GM12878 (cell line): ENCODE measurements at regions not wholly inside any gene's neighbourhood (a gene's known extent, or its start where the extent isn't known, plus 50 kb on each side); places are given as distances from the start of the nearest gene placed in this dataset.
A peak's percentile ranks its signal among the peaks of the same experiment; 100 is the strongest.

Experiments used
- ATAC-seq: fragments of 200-7000 bp; cut with Tn5 transposase; 3 replicates; pipeline ENCODE4 v1.9.1; 2020; ENCODE audit warnings: mild to moderate bottlenecking, moderate library complexity
- BruUV-seq: library from RNA; stranded (reverse); fragments of 400-500 nt; replicated peaks from 2 replicates; lab custom pipeline; 2021; lab: Mats Ljungman, UMichigan
- CTCF ChIA-PET: fragments of 300-600 bp; sonication (Branson Sonifier 250); formaldehyde crosslinking; extraction: SDS; loops from one replicate; lab custom pipeline; 2021; ENCODE audit warnings: inconsistent platforms; lab: Yijun Ruan, JAX
- POLR2A ChIA-PET: fragments of 350-600 bp; formaldehyde crosslinking; extraction: SDS; loops from one replicate; lab custom pipeline; 2021; ENCODE audit warnings: inconsistent platforms; lab: Charles Lee
- RAD21 ChIA-PET: fragments of 300-600 bp; sonication (Branson Sonifier 250); formaldehyde crosslinking; loops from one replicate; lab custom pipeline; 2023; ENCODE audit warnings: antibody characterized with exemption; ENCODE audit not compliant: unreplicated experiment; lab: Charles Lee
- SMC1A ChIA-PET: fragments of 300-600 bp; sonication (Branson Sonifier 250); formaldehyde crosslinking; loops from one replicate; lab custom pipeline; 2023; ENCODE audit not compliant: unreplicated experiment, uncharacterized antibody; lab: Charles Lee
- DNase-seq: peaks from one replicate; pipeline ENCODE4 v3.0.0-alpha.2; 2011; ENCODE audit warnings: low read depth, low spot score
- FAIRE-seq: peaks from 3 replicates; lab custom pipeline; 2011; peaks lifted over from hg19 to GRCh38; lab: Jason Lieb, UNC
- H2AFZ ChIP-seq: 2 replicates; pipeline ENCODE4 v1.6.0; 2011; ENCODE audit warnings: low read depth, low read length, control low read depth; ENCODE audit not compliant: control insufficient read depth
- H3K27ac ChIP-seq: 2 replicates; pipeline ENCODE4 v1.5.1; 2011; ENCODE audit warnings: control low read depth; ENCODE audit not compliant: control insufficient read depth, insufficient read depth
- H3K27me3 ChIP-seq, 2 experiments: replicated peaks in 1 of 2; 2 replicates each; pipeline versions ENCODE4 v1.6.0 to v1.6.1; 2011; ENCODE audit warnings: low read length in 1 of 2; ENCODE audit not compliant: control insufficient read depth in 2 of 2, insufficient read depth in 2 of 2
- H3K36me3 ChIP-seq, 2 experiments: 2 replicates each; pipeline ENCODE4 v1.5.1; 2011; ENCODE audit warnings: low read length in 1 of 2; ENCODE audit not compliant: control insufficient read depth in 2 of 2, insufficient read depth in 2 of 2
- H3K4me1 ChIP-seq: 2 replicates; pipeline ENCODE4 v1.6.1; 2011; ENCODE audit warnings: mild to moderate bottlenecking, low read length, moderate library complexity, mixed read lengths; ENCODE audit not compliant: control insufficient read depth, insufficient read depth
- H3K4me2 ChIP-seq: 2 replicates; pipeline ENCODE4 v1.6.0; 2011; ENCODE audit warnings: control low read depth; ENCODE audit not compliant: control insufficient read depth, insufficient read depth
- H3K4me3 ChIP-seq: fragments of 200-600 bp; sonication (generic); 2 replicates; pipeline ENCODE4 v1.5.1; 2016
- H3K79me2 ChIP-seq: 2 replicates; pipeline ENCODE4 v1.6.0; 2011; ENCODE audit warnings: low read length; ENCODE audit not compliant: control insufficient read depth, insufficient read depth
- H3K9ac ChIP-seq: 2 replicates; pipeline ENCODE4 v1.8.0; 2011; ENCODE audit warnings: low read length, control low read depth, mixed read lengths; ENCODE audit not compliant: control insufficient read depth, insufficient read depth
- H3K9me3 ChIP-seq: replicated peaks from 3 replicates; pipeline ENCODE4 v1.5.1; 2011; ENCODE audit warnings: mild to moderate bottlenecking, low read length; ENCODE audit not compliant: control insufficient read depth, insufficient read depth
- H4K20me1 ChIP-seq: 2 replicates; pipeline ENCODE4 v1.6.0; 2011; ENCODE audit not compliant: control insufficient read depth, insufficient read depth
- CBFB ChIP-seq: IDR thresholded peaks from 2 replicates; pipeline ENCODE4 v1.6.1; 2016; ENCODE audit warnings: antibody characterized with exemption, low read depth
- ESRRA ChIP-seq: IDR thresholded peaks from 2 replicates; pipeline ENCODE4 v1.6.1; 2012; ENCODE audit warnings: mild to moderate bottlenecking, low read length, improper control_type of control experiment
- FOXM1 ChIP-seq: IDR thresholded peaks from 2 replicates; pipeline ENCODE4 v1.6.1; 2012; ENCODE audit warnings: low read depth, mild to moderate bottlenecking, inconsistent platforms, low read length, moderate library complexity
- HDAC6 ChIP-seq: fragments of 200-600 bp; sonication (generic); IDR thresholded peaks from one replicate; pipeline ENCODE4 v1.8.0; 2017; ENCODE audit warnings: antibody characterized with exemption; ENCODE audit not compliant: unreplicated experiment
- NBN ChIP-seq: fragments of 450-650 bp; IDR thresholded peaks from 2 replicates; pipeline ENCODE4 v1.6.1; 2016
- RAD21 ChIP-seq: IDR thresholded peaks from 2 replicates; pipeline ENCODE4 v1.6.1; 2011; ENCODE audit warnings: mild to moderate bottlenecking, low read depth, low read length, moderate library complexity; ENCODE audit not compliant: insufficient read depth
- ZBED1 ChIP-seq: IDR thresholded peaks from 2 replicates; pipeline ENCODE4 v1.6.1; 2016; ENCODE audit warnings: borderline replicate concordance
- WGBS: methylation state at CpG from one replicate; pipeline ENCODE4 v1.1.6; 2016; ENCODE audit warnings: low lambda C conversion rate; ENCODE audit not compliant: insufficient replicate concordance, insufficient coverage; ENCODE audit errors: missing lambda C conversion rate; 5-methylcytosine and 5-hydroxymethylcytosine counted together
- in situ Hi-C: fragments of 300-500 bp; cut with MboI; formaldehyde crosslinking; loops from 9 replicates; pipeline ENCODE4 v1.14.3; 2018; ENCODE audit warnings: mixed read lengths
- intact Hi-C: fragments of 100-400 bp; cut with micrococcal nuclease; formaldehyde crosslinking; loops from one replicate; pipeline ENCODE4 v1.14.2; 2022; ENCODE audit not compliant: unreplicated experiment
- TF ChIP-seq, protein P1 (sequence below): IDR thresholded peaks from 2 replicates; pipeline ENCODE4 v1.6.1; 2012; ENCODE audit warnings: low read length, inconsistent platforms
- TF ChIP-seq, protein P2 (sequence below): IDR thresholded peaks from 2 replicates; pipeline ENCODE4 v1.6.1; 2012; ENCODE audit warnings: improper control_type of control experiment, low read depth, low read length; ENCODE audit not compliant: insufficient replicate concordance
- TF ChIP-seq, protein P3 (sequence below): fragments of 450-650 bp; IDR thresholded peaks from 2 replicates; pipeline ENCODE4 v1.6.1; 2017; ENCODE audit warnings: mild to moderate bottlenecking, moderate library complexity

DNA sequence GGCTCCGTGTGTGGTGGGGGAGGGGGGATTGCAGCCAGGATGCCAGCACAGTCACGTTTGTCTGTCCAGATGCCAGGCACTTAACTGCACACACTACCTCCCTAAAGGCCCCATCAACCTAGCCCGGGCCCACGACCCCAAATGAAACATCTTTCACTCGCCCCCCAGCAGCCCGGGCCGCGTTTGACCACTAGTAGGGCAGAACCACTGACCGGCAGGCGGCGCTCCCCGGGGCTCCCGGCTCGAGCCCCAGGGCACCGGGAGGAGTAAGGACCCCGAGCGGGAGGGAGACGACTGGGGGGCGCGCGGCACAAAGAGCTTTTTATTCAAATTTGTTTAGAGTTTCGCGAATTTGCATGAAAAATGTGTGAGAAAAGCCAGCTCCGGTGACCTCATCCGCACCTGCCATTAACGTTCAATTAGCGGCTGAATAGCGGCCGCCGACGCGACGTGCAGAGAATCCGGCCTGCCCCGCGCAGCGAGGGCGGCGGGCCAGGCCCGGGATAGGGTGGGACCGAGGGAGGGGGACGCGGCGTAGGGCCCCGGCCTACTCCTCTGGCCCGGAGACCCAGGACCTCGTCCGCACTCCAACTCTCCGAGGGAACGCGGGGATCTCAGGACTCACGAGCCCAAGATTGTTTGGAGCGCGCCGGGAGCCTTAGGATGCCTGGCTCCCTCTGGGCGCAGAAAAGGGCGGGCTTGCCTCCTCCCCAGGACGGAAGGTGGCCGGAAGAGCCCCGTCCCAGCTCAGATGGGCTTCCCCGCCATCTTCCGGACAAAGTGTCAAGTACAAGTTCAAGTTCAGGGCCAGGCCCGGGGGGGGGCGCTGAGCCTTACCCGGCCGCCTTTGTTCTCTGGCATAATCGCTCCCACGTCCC is 64.9 kb upstream of the POLG start:
- ChIA-PET RAD21 (interaction anchor here (1.0 kb wide), 1 partner anchor 41 kb away, joined by 4 read pairs; no protein-coding TSS in a partner anchor), CTCF (interaction anchor here (0.6 to 5.9 kb wide), 9 partner anchors 18 to 1865 kb away, joined by 3 to 68 read pairs (median 4); partner anchors contain the start of gene POLG), SMC1A (interaction anchor here (1.0 to 1.2 kb wide), 2 partner anchors 41 to 47 kb away, joined by 3 read pairs; no protein-coding TSS in a partner anchor), POLR2A (no interaction called here)
- peaks cover 13% of the 10 kb centered on the region; the same call in 1 of the 2 replicates for H3K4me1 ChIP-seq
- DNase-seq (no peak), FAIRE-seq (peak; percentile 7), ATAC-seq (peak; percentile 87)
- peak overlapping the region; percentile 64 for H3K9ac ChIP-seq
- no TSS peak for BruUV-seq
- peak overlapping the region; percentile 90 for H2AFZ ChIP-seq
- peak overlapping the region; percentile 49; the same call in 1 of the 2 replicates for H3K27ac ChIP-seq
- peak overlapping the region; percentile 91 for H3K4me2 ChIP-seq
- in situ Hi-C loops = no loop called here
- no peaks in the 10 kb centered on the region for H3K27me3 ChIP-seq
- H3K4me3 ChIP-seq = peak overlapping the region; percentile 69
- no peaks in the 10 kb centered on the region; the same call in 1 of the 2 replicates for H3K79me2 ChIP-seq
- no peaks in the 10 kb centered on the region for H3K36me3 ChIP-seq
- 5% methylated on average over 57 of the region's 68 CpGs for WGBS
- no peaks in the 10 kb centered on the region for H4K20me1 ChIP-seq
- intact Hi-C loops = no loop called here
- no peaks in the 10 kb centered on the region for H3K9me3 ChIP-seq
- TF ChIP-seq, protein P1, sequence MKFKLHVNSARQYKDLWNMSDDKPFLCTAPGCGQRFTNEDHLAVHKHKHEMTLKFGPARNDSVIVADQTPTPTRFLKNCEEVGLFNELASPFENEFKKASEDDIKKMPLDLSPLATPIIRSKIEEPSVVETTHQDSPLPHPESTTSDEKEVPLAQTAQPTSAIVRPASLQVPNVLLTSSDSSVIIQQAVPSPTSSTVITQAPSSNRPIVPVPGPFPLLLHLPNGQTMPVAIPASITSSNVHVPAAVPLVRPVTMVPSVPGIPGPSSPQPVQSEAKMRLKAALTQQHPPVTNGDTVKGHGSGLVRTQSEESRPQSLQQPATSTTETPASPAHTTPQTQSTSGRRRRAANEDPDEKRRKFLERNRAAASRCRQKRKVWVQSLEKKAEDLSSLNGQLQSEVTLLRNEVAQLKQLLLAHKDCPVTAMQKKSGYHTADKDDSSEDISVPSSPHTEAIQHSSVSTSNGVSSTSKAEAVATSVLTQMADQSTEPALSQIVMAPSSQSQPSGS = no peak
- TF ChIP-seq, protein P2, sequence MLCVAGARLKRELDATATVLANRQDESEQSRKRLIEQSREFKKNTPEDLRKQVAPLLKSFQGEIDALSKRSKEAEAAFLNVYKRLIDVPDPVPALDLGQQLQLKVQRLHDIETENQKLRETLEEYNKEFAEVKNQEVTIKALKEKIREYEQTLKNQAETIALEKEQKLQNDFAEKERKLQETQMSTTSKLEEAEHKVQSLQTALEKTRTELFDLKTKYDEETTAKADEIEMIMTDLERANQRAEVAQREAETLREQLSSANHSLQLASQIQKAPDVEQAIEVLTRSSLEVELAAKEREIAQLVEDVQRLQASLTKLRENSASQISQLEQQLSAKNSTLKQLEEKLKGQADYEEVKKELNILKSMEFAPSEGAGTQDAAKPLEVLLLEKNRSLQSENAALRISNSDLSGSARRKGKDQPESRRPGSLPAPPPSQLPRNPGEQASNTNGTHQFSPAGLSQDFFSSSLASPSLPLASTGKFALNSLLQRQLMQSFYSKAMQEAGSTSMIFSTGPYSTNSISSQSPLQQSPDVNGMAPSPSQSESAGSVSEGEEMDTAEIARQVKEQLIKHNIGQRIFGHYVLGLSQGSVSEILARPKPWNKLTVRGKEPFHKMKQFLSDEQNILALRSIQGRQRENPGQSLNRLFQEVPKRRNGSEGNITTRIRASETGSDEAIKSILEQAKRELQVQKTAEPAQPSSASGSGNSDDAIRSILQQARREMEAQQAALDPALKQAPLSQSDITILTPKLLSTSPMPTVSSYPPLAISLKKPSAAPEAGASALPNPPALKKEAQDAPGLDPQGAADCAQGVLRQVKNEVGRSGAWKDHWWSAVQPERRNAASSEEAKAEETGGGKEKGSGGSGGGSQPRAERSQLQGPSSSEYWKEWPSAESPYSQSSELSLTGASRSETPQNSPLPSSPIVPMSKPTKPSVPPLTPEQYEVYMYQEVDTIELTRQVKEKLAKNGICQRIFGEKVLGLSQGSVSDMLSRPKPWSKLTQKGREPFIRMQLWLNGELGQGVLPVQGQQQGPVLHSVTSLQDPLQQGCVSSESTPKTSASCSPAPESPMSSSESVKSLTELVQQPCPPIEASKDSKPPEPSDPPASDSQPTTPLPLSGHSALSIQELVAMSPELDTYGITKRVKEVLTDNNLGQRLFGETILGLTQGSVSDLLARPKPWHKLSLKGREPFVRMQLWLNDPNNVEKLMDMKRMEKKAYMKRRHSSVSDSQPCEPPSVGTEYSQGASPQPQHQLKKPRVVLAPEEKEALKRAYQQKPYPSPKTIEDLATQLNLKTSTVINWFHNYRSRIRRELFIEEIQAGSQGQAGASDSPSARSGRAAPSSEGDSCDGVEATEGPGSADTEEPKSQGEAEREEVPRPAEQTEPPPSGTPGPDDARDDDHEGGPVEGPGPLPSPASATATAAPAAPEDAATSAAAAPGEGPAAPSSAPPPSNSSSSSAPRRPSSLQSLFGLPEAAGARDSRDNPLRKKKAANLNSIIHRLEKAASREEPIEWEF = no peak
- TF ChIP-seq ESRRA (no peak), FOXM1 (no peak), CBFB (no peak; the same call in 1 of the 2 replicates), ZBED1 (no peak), NBN (no peak), HDAC6 (no peak), RAD21 (peak; percentile 29; the same call in 1 of the 2 replicates)
- TF ChIP-seq, protein P3, sequence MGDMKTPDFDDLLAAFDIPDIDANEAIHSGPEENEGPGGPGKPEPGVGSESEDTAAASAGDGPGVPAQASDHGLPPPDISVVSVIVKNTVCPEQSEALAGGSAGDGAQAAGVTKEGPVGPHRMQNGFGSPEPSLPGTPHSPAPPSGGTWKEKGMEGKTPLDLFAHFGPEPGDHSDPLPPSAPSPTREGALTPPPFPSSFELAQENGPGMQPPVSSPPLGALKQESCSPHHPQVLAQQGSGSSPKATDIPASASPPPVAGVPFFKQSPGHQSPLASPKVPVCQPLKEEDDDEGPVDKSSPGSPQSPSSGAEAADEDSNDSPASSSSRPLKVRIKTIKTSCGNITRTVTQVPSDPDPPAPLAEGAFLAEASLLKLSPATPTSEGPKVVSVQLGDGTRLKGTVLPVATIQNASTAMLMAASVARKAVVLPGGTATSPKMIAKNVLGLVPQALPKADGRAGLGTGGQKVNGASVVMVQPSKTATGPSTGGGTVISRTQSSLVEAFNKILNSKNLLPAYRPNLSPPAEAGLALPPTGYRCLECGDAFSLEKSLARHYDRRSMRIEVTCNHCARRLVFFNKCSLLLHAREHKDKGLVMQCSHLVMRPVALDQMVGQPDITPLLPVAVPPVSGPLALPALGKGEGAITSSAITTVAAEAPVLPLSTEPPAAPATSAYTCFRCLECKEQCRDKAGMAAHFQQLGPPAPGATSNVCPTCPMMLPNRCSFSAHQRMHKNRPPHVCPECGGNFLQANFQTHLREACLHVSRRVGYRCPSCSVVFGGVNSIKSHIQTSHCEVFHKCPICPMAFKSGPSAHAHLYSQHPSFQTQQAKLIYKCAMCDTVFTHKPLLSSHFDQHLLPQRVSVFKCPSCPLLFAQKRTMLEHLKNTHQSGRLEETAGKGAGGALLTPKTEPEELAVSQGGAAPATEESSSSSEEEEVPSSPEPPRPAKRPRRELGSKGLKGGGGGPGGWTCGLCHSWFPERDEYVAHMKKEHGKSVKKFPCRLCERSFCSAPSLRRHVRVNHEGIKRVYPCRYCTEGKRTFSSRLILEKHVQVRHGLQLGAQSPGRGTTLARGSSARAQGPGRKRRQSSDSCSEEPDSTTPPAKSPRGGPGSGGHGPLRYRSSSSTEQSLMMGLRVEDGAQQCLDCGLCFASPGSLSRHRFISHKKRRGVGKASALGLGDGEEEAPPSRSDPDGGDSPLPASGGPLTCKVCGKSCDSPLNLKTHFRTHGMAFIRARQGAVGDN = no peak
